Right lobe of liver (tissue), 6 donors: ENCODE measurements at regions not wholly inside any gene's neighbourhood (a gene's known extent, or its start where the extent isn't known, plus 50 kb on each side); places are given as distances from the start of the nearest gene placed in this dataset.
"Not testable (repeated sequence)": the region's sequence is repeated elsewhere in the genome, so short reads cannot be mapped to it uniquely, and the experiment has no call there.

Source experiments
- ATAC-seq, 4 donors: fragments of 200-7000 bp; cut with Tn5 transposase; one replicate each; pipeline ENCODE4 v1.9.1; 2020; ENCODE audit warnings: mild to moderate bottlenecking in 4 of 4, moderate library complexity in 4 of 4
- DNase-seq, 3 donors: peaks; one replicate each; pipeline ENCODE4 v3.0.0-alpha.2; 2020
- H3K27ac ChIP-seq, 3 donors: fragments of 200-600 bp; one replicate each; pipeline ENCODE4 v1.8.0; 2022
- H3K27me3 ChIP-seq, 2 donors: fragments of 200-600 bp; one replicate each; pipeline ENCODE4 v1.8.0; 2022
- H3K36me3 ChIP-seq, 4 donors: fragments of 200-600 bp; sonication (generic) in 1 of 4; one replicate each; pipeline versions ENCODE4 v1.5.1 to v1.8.0; 2017 to 2022; ENCODE audit warnings: control low read depth in 1 of 4
- H3K4me1 ChIP-seq, 4 donors: fragments of 200-600 bp; sonication (generic) in 1 of 4; one replicate each; pipeline versions ENCODE4 v1.5.1 to v1.8.0; 2017 to 2022; ENCODE audit warnings: control low read depth in 1 of 4
- H3K4me3 ChIP-seq, 3 donors: fragments of 200-600 bp; one replicate each; pipeline ENCODE4 v1.8.0; 2022
- H3K9me3 ChIP-seq, 4 donors: fragments of 200-600 bp; sonication (generic) in 1 of 4; one replicate each; pipeline versions ENCODE4 v1.5.1 to v1.8.0; 2017 to 2022; ENCODE audit warnings: control low read depth in 1 of 4
- CTCF ChIP-seq, 4 donors: fragments of 200-600 bp in 3 of 4; fragments of 450-650 bp in 1 of 4; IDR thresholded peaks; one replicate each; pipeline versions ENCODE4 v1.5.1 to v1.8.0; 2016 to 2022; ENCODE audit warnings: antibody characterized with exemption in 4 of 4, mild to moderate bottlenecking in 2 of 4
- POLR2A ChIP-seq: fragments of 450-650 bp; IDR thresholded peaks from one replicate; pipeline ENCODE4 v1.6.1; 2017; ENCODE audit warnings: antibody characterized with exemption, mild to moderate bottlenecking
- WGBS: methylation state at CpG from one replicate; pipeline ENCODE4 v1.1.6; 2018; ENCODE audit warnings: low coverage, low lambda C conversion rate; ENCODE audit not compliant: insufficient coverage; ENCODE audit errors: missing lambda C conversion rate; 5-methylcytosine and 5-hydroxymethylcytosine counted together
- intact Hi-C, 2 donors: fragments of 100-400 bp; cut with DNase I; formaldehyde crosslinking; loops; one replicate each; pipeline versions ENCODE4 v1.11.2 to v1.14.1; 2022
- donor health status: DM: no; HTN: yes; CAD: no.
- donor health status: DM: no; HTN: no; CAD: no.
- donor health status: DM: no; HTN: no; CAD: no.
- donor health status: DM: no; HTN: yes; CAD: no.
- donor health status: DM: no; HTN: yes; CAD: no.

- TF ChIP-seq CTCF (IDR thresholded peaks at IDR 0.05) (no peak), POLR2A (no peak)
- Histone ChIP-seq H3K9me3 (no peaks in the 10 kb centered on the region), H3K27me3 (no peaks in the 10 kb centered on the region), H3K27ac (no peak overlapping the region), H3K36me3 (no peaks in the 10 kb centered on the region), H3K4me3 (no peak overlapping the region), H3K4me1 (no peaks in the 10 kb centered on the region)
- intact Hi-C loops, result no loop called here
- 40% methylated on average over 1 of the region's 2 CpGs for WGBS
- ATAC-seq (no peak), DNase-seq (no peak)
Measured at GRCh38 chrX:21181232-21181853, 192.9 kb upstream of the CNKSR2 start.

GRCh38 chrX:21193196-21193595, 181.0 kb upstream of the CNKSR2 start:
- intact Hi-C loops, result no loop called here
- Histone ChIP-seq H3K4me1 (no peaks in the 10 kb centered on the region), H3K9me3 (peaks cover 0 to 7% (median 0%) of the 10 kb centered on the region in 4 donors), H3K27me3 (no peaks in the 10 kb centered on the region), H3K4me3 (no peak overlapping the region), H3K36me3 (no peaks in the 10 kb centered on the region), H3K27ac (no peak overlapping the region)
- ATAC-seq (no peak), DNase-seq (no peak)
- TF ChIP-seq CTCF (IDR thresholded peaks at IDR 0.05) (no peak), POLR2A (no peak)

GRCh38 chrX:21194526-21194925, 179.7 kb upstream of the CNKSR2 start:
- intact Hi-C loops, result no loop called here
- TF ChIP-seq CTCF (IDR thresholded peaks at IDR 0.05) (no peak), POLR2A (no peak)
- no peaks in the 10 kb centered on the region for H3K9me3 ChIP-seq
- H3K27me3 ChIP-seq, result no peaks in the 10 kb centered on the region
- no peaks in the 10 kb centered on the region for H3K36me3 ChIP-seq
- no peak for ATAC-seq
- H3K4me3 ChIP-seq, result no peak overlapping the region
- 67% methylated on average over 1 of the region's 1 CpG for WGBS
- DNase-seq, result no peak
- no peak overlapping the region for H3K27ac ChIP-seq
- H3K4me1 ChIP-seq, result no peaks in the 10 kb centered on the region

GRCh38 chrX:21207080-21207479, 167.1 kb upstream of the CNKSR2 start:
- no peak overlapping the region for H3K27ac ChIP-seq
- intact Hi-C loops, result no loop called here
- no peaks in the 10 kb centered on the region for H3K27me3 ChIP-seq
- no peak overlapping the region for H3K4me3 ChIP-seq
- H3K4me1 ChIP-seq, result no peaks in the 10 kb centered on the region
- no peaks in the 10 kb centered on the region for H3K9me3 ChIP-seq
- DNase-seq, result no peak
- TF ChIP-seq CTCF (IDR thresholded peaks at IDR 0.05) (no peak), POLR2A (no peak)
- no peaks in the 10 kb centered on the region for H3K36me3 ChIP-seq
- no peak for ATAC-seq

GRCh38 chrX:21219208-21219607, 155.0 kb upstream of the CNKSR2 start:
- ATAC-seq, DNase-seq, H3K27ac ChIP-seq, H3K4me1 ChIP-seq, H3K9me3 ChIP-seq, H3K27me3 ChIP-seq, intact Hi-C loops, H3K36me3 ChIP-seq, H3K4me3 ChIP-seq: not testable (repeated sequence)
- 63% methylated on average over 3 of the region's 3 CpGs for WGBS
